GM18520 (cell line): ENCODE measurements at regions not wholly inside any gene's neighbourhood (a gene's known extent, or its start where the extent isn't known, plus 50 kb on each side); places are given as distances from the start of the nearest gene placed in this dataset.

ENCODE experiments used
- ATAC-seq: cut with Tn5 transposase; IDR thresholded peaks from one replicate; pipeline ENCODE4 v1.9.1; 2021; ENCODE audit not compliant: unreplicated experiment

- no peak for ATAC-seq
These were observed 183.3 kb upstream of the ROPN1 start for GRCh38 chr3:124174910-124175874.

- ATAC-seq, result no peak
These were observed 185.1 kb upstream of the ROPN1 start for GRCh38 chr3:124177071-124177470.

- no peak for ATAC-seq
These were observed 186.6 kb upstream of the ROPN1 start for GRCh38 chr3:124178531-124178930.

GRCh38 chr3:124200407-124200806 is 208.5 kb upstream of the ROPN1 start:
- ATAC-seq, result no peak

GRCh38 chr3:124201226-124201625 is 209.3 kb upstream of the ROPN1 start:
- no peak for ATAC-seq

- ATAC-seq, result no peak
These were observed 209.9 kb upstream of the ROPN1 start for GRCh38 chr3:124201786-124202185.

GRCh38 chr3:124202754-124203153 is 210.8 kb upstream of the ROPN1 start:
- ATAC-seq, result no peak

- ATAC-seq, result no peak
These were observed 211.4 kb upstream of the ROPN1 start for GRCh38 chr3:124203292-124203691.

- ATAC-seq, result no peak
These were observed 214.5 kb upstream of the ROPN1 start for GRCh38 chr3:124206225-124207055.

- no peak for ATAC-seq
These were observed 215.2 kb upstream of the ROPN1 start for GRCh38 chr3:124207077-124207476.

- peak; percentile 76 for ATAC-seq
These were observed 216.1 kb upstream of the ROPN1 start for GRCh38 chr3:124207873-124208485.

- ATAC-seq, result no peak
These were observed 217.5 kb upstream of the ROPN1 start for GRCh38 chr3:124209426-124209825.

GRCh38 chr3:124210899-124211298 is 219.0 kb upstream of the ROPN1 start:
- ATAC-seq, result no peak

- ATAC-seq, result no peak
These were observed 221.7 kb upstream of the ROPN1 start for GRCh38 chr3:124213641-124214040.

GRCh38 chr3:124217542-124217941 is 225.6 kb upstream of the ROPN1 start:
- no peak for ATAC-seq

- no peak for ATAC-seq
These were observed 229.5 kb upstream of the ROPN1 start for GRCh38 chr3:124221422-124221821.

GRCh38 chr3:124223853-124224252 is 231.9 kb upstream of the ROPN1 start:
- ATAC-seq, result no peak

GRCh38 chr3:124227150-124227630 is 235.3 kb upstream of the ROPN1 start:
- ATAC-seq, result no peak

- no peak for ATAC-seq
These were observed 237.5 kb upstream of the ROPN1 start for GRCh38 chr3:124229420-124229819.

- ATAC-seq, result no peak
These were observed 237.9 kb upstream of the ROPN1 start for GRCh38 chr3:124229836-124230235.

GRCh38 chr3:124230432-124230831 is 238.5 kb upstream of the ROPN1 start:
- no peak for ATAC-seq
